Retinal pigment epithelial cell (primary cell): ENCODE measurements at regions not wholly inside any gene's neighbourhood (a gene's known extent, or its start where the extent isn't known, plus 50 kb on each side); places are given as distances from the start of the nearest gene placed in this dataset.

Experiments
- DNase-seq: peaks from one replicate; pipeline ENCODE4 v3.0.0-alpha.2; 2010; ENCODE audit warnings: low read depth
- H3K4me3 ChIP-seq: 2 replicates; pipeline ENCODE4 v1.5.1; 2011; ENCODE audit warnings: mild to moderate bottlenecking, low read length, control low read depth, moderate library complexity
- TF ChIP-seq, protein P1 (sequence below): conservative IDR thresholded peaks from 2 replicates; pipeline ENCODE4 v1.5.1; 2011; ENCODE audit warnings: low read depth, low read length, control low read depth, inconsistent platforms

DNA sequence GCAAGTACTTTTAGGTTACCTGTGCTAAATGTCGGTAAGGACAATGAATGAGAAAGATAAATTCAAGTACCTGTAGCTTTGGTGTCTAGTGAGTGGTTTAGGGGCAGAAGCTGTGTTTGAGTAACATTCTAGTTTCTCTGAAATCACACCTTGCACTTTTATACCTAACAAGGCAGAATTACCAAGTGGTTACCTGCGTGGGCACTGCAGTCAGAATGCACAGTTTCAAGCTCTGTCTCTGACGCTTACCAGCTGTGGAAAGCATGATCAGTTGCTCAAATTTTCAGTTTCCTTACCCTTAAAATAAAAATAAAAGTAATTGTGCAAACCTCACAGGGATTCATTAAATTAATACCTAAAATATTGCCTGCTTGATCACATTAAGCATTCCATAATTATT lies 846.9 kb upstream of the VRK2 start:
- TF ChIP-seq, protein P1, sequence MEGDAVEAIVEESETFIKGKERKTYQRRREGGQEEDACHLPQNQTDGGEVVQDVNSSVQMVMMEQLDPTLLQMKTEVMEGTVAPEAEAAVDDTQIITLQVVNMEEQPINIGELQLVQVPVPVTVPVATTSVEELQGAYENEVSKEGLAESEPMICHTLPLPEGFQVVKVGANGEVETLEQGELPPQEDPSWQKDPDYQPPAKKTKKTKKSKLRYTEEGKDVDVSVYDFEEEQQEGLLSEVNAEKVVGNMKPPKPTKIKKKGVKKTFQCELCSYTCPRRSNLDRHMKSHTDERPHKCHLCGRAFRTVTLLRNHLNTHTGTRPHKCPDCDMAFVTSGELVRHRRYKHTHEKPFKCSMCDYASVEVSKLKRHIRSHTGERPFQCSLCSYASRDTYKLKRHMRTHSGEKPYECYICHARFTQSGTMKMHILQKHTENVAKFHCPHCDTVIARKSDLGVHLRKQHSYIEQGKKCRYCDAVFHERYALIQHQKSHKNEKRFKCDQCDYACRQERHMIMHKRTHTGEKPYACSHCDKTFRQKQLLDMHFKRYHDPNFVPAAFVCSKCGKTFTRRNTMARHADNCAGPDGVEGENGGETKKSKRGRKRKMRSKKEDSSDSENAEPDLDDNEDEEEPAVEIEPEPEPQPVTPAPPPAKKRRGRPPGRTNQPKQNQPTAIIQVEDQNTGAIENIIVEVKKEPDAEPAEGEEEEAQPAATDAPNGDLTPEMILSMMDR = no peak

DNA sequence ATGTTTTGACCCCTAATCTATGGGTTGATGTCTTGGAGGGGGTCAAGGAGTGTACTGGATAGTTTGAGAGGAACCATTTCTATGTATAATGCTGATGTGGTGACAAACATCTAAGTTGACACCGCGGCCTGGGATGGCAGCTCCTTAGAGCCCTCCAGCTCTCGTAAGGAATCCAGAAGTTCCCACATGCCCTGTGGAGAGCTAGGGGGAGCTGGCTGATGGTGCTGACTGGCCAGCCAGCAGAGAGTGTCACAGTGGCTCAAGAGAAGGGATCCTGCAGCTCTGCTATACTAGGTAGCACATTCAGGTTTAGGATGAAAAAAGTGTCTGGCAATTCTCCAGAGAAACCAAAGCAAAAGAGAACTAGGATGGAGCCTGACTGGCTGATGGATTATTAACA lies 842.2 kb upstream of the VRK2 start:
- TF ChIP-seq, protein P1 = peak; percentile 5
- no peak overlapping the region for H3K4me3 ChIP-seq
- no peak for DNase-seq

More for the DNA sequence above, 846.9 kb upstream of the VRK2 start:
- no peak for DNase-seq
- no peak overlapping the region for H3K4me3 ChIP-seq

DNA sequence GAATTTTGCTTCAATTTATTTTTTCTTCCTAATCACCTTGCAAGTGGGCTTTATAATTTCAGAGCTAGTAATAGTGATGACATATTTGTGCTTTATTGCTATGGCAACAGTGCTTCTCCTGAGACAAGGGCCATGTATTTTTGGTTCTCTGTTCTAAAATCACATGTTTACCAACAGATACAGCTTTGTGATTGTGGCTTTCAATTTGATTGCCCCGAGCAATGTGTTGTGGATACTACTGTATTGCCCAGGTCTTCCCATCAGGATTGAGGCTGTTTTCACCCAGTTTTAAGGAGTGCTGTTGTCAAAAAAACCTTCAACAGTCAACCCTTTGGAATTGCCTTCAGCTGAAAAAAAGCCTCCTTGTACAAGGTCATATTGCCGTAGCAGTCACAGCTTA lies 841.4 kb upstream of the VRK2 start:
- no peak for DNase-seq
- H3K4me3 ChIP-seq = no peak overlapping the region
- TF ChIP-seq, protein P1 = no peak

DNA sequence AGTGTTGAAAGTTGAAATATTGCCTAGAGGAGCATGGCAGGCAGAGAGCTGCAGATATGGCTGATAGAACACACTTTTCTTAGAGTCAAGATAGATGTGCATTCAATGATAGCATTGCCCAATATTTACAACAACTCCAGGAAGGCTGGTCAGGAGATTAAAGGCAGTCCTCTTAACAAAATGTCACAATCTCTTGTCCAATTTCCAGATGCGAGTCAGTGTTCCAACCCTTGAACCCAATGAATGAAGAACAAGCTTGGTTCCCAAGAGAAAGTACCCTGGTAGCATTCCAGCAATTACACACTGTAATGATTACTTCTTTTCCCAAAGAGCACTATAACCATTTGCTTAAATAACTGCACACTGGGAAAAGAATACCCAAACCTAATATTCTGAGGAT lies 839.4 kb upstream of the VRK2 start:
- TF ChIP-seq, protein P1 = no peak
- DNase-seq = no peak
- H3K4me3 ChIP-seq = no peak overlapping the region

DNA sequence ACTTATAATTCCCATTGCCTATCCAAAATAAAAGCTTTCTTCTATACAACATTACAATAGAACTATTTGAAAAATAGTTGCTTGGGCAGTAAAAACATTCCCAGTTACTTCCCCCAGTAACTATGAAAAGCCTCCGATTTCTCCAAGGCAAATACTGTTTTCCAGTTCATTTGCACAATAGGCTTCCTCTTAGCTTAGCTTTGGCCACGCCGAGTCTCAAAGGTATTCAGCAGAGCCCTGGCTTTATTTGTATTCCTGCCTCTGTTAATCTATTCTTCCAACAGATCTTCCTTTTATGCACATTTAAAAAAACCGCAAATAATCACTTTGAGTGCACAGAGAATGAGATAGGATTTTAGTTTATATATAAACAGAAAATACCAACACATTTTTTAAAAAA lies 836.8 kb upstream of the VRK2 start:
- H3K4me3 ChIP-seq = no peak overlapping the region
- TF ChIP-seq, protein P1 = no peak
- no peak for DNase-seq

DNA sequence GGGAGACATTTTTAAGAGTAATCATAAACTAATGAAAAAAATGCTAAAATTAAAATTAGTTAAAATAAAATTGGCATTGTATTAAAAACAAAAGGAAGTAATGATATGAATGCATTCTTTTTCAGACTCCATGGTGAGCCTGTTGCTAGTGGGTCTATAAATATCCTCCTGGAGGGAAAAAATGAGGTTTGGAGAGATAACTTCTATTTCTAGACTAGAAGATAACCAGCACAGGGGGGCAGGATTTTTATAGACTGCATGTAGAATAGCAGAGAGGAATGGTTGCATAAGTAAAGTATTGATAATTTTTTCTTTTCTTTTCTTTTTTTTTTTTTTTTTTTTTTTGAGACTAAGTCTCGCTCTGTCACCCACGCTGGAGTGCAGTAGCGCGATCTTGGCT lies 835.8 kb upstream of the VRK2 start:
- TF ChIP-seq, protein P1 = no peak
- no peak overlapping the region for H3K4me3 ChIP-seq
- no peak for DNase-seq

DNA sequence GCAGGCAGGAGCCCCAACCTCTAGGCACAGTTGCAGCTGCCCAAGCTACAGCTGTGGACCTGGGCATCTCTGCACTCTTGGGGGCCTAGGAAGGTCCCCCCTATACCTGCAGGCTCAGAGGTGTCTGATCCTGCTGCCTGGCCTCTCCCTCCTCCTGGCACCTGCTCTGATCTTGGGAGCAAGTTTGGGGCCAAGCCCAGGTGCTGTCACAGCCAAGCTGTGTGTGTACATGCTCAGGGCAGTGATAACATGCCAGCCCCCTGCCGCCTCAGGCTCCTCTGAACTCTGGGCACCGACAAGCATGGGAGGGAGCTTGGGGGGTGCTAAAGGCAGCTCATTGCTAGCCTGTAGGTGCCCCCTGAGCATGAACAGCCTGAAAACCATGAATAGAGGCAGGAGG lies 829.6 kb upstream of the VRK2 start:
- TF ChIP-seq, protein P1 = no peak

More for the DNA sequence above, 829.6 kb upstream of the VRK2 start:
- H3K4me3 ChIP-seq = no peak overlapping the region
- DNase-seq = no peak
